ENCODE measurements at regions not wholly inside any gene's neighbourhood (a gene's known extent, or its start where the extent isn't known, plus 50 kb on each side); places are given as distances from the start of the nearest gene placed in this dataset.

DNA sequence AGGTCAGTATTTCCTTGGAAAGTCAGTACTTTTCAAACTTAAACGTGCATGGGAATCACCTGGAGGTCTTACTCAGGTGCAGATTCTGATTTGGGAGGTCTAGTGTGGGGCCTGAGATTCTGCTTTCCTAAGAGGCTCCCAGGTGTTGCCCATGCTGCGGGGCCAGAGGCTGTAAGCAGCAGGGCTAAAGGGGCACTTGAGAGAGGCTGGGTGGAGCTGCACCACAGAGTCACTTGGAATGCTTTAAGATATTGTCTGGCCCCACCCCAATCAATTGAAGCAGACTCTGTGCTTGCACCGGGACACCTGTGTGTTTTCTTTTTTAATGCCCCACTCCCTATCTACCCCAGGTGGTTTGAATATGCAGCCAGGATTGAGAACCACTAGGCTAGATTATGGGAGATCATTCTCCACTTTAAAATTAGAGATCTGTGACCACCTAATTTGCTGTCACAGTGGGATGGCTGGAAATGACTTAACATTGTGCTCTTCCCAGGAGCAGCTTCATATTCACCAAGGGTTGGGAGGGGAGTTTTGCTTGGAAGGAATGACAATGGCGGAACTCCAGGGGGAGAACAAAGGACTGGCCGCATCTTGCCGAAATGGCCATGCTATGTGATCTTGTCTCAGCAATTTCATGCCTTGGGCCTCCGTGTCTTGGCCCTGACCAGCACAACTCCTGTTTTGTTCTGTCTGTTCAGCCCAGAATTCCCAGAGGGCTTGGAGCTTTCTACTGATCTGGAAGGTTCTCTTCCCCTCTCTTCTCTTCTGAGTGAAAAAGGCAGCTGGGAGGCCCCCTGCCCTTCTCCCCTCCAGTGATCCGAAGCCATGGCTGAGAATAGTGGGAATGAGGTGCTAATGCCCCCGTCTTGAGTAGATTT is 80.2 kb downstream of the FAM241B start:
- peaks cover 0 to 14% (median 2%) of the 10 kb centered on the region in 3 experiments; a peak in 5 of 7 replicates for H3K36me3 Mint-ChIP-seq (ENCODE audit: insufficient read depth in 1 of 3, low read depth in 3 of 3)
- Histone ChIP-seq H3K4me1 (ENCODE audit: insufficient read depth, low read length) (peaks cover 4% of the 10 kb centered on the region; the same call in 1 of the 2 replicates), H3K56ac (ENCODE audit: insufficient read length, low read depth, low read length) (no peak overlapping the region), H3K23ac (ENCODE audit: insufficient read length, low read depth, low read length) (no peak overlapping the region), H2BK120ac (ENCODE audit: low read depth, low read length, poor library complexity, severe bottlenecking) (peak overlapping the region; percentile 51), H4K5ac (ENCODE audit: insufficient read length, low read depth, low read length) (no peak overlapping the region), H2BK5ac (ENCODE audit: insufficient read length, low read length) (no peak overlapping the region), H3K4me2 (ENCODE audit: insufficient read depth, insufficient read length, low read length) (no peak overlapping the region), H3T11ph (ENCODE audit: low read length) (no peak overlapping the region), H3K27ac (ENCODE audit: insufficient read length, low read depth, low read length) (no peak overlapping the region), H2BK15ac (ENCODE audit: low read depth, low read length) (no peak overlapping the region), H3K18ac (ENCODE audit: insufficient read length, low read depth, low read length) (peak overlapping the region; percentile 53), H2AK5ac (ENCODE audit: insufficient read length, low read length) (no peak overlapping the region), H3K9me3 (ENCODE audit: control insufficient read depth, low read depth, low read length) (no peaks in the 10 kb centered on the region), H3K27me3 (ENCODE audit: insufficient read depth, low read length) (no peaks in the 10 kb centered on the region), H4K20me1 (ENCODE audit: control insufficient read depth, insufficient read depth, insufficient read length) (no peaks in the 10 kb centered on the region), H3K79me2 (ENCODE audit: insufficient read depth, low read length) (no peaks in the 10 kb centered on the region), H4K8ac (replicated peaks; ENCODE audit: insufficient read length, low read depth, low read length) (no peak overlapping the region), H3K4ac (ENCODE audit: low read depth, low read length) (no peak overlapping the region; the same call in 1 of the 2 replicates), H3K79me1 (ENCODE audit: insufficient read depth, low read depth, low read length, poor library complexity, severe bottlenecking) (no peaks in the 10 kb centered on the region), H3K9ac (ENCODE audit: extremely low read depth, insufficient read length, low read length) (no peak overlapping the region), H2BK20ac (ENCODE audit: low read depth, low read length, poor library complexity, severe bottlenecking) (no peak overlapping the region), H2BK12ac (ENCODE audit: insufficient read length, low read depth, low read length) (no peak overlapping the region), H3K14ac (ENCODE audit: insufficient read depth, low read length) (no peak overlapping the region), H4K91ac (ENCODE audit: insufficient read length, low read depth, low read length) (no peak overlapping the region), H3K23me2 (ENCODE audit: insufficient read length, low read depth, low read length, poor library complexity, severe bottlenecking) (no peaks in the 10 kb centered on the region), H2AFZ (ENCODE audit: low read length) (peak overlapping the region; percentile 74)
- no peak for DNase-seq
- H3K4me3 Mint-ChIP-seq, result no peak overlapping the region
- H3K4me1 Mint-ChIP-seq, result peaks cover 14 to 17% of the 10 kb centered on the region in 2 experiments
- no peak for TF ChIP-seq CTCF (conservative IDR thresholded peaks at IDR 0.05)
- peaks cover 13 to 14% of the 10 kb centered on the region in 2 experiments for H3K9me3 Mint-ChIP-seq
- peak overlapping the region in 2 of 3 experiments; percentile 32 to 63; a peak in 3 of 7 replicates for H3K27ac Mint-ChIP-seq
- peaks cover 26% of the 10 kb centered on the region for H3K27me3 Mint-ChIP-seq (ENCODE audit: low read depth)
- no CpG with 5 or more reads among the region's 9 CpGs for WGBS (ENCODE audit: extremely low coverage, insufficient read length, low lambda C conversion rate)

Measured in H9 (cell line).